ENCODE measurements at regions not wholly inside any gene's neighbourhood (a gene's known extent, or its start where the extent isn't known, plus 50 kb on each side); places are given as distances from the start of the nearest gene placed in this dataset.

- TF ChIP-seq CUX1 (IDR thresholded peaks at IDR 0.05; ENCODE audit: insufficient replicate concordance, low read depth, low read length) (no peak), PAX5 (IDR thresholded peaks at IDR 0.05; ENCODE audit: borderline replicate concordance, low read depth, low read length) (no peak)
Measured at GRCh38 chr15:36080759-36081158, 498.7 kb upstream of the CDIN1 start (continued).

DNA sequence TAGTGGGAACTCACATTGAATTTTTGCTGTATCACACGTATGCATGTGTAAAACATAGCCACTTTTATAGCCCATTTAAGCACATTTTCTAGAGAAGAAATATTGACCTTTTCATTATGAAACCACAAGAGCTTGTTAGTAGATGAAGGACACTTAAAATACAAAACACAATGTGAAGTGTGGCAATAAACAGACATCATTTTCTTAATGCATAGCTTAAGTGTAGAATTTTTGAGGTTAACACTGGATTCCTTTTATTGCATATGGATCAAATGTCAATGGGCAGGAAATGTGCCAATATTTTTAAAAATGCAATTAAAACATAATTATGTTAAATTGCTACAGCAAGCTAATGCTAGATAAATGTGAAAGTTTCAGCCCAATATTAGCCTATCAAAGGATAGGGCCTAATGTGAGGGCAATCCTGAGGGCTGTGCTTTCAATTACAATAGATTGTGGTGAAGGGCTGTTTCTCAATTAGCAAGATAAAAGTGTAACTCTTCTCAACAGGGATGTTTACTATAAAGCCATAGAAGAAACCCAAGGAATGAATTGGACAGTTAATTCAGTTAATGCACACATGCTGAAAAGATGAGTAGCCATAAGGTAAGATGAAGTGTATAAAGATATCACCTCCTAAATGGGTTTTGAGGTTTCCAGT lies 489.0 kb upstream of the CDIN1 start:
- FAIRE-seq (no peak), ATAC-seq (no peak), DNase-seq (ENCODE audit: low read depth, low spot score) (no peak)
- no peaks in the 10 kb centered on the region for H3K27me3 ChIP-seq (replicated peaks in 1 of 2; ENCODE audit: control insufficient read depth in 2 of 2, insufficient read depth in 2 of 2, low read length in 1 of 2)
- no peak overlapping the region for H3K4me2 ChIP-seq (ENCODE audit: control insufficient read depth, insufficient read depth)
- no peak overlapping the region for H2AFZ ChIP-seq (ENCODE audit: control insufficient read depth, low read depth, low read length)
- 10% methylated on average over 1 of the region's 1 CpG for WGBS (ENCODE audit: insufficient coverage, insufficient replicate concordance, low lambda C conversion rate, missing lambda C conversion rate)
- H3K4me1 ChIP-seq (ENCODE audit: control insufficient read depth, insufficient read depth, low read length), result no peaks in the 10 kb centered on the region
- POLR2A ChIA-PET, result no interaction called here
- no peaks in the 10 kb centered on the region for H3K79me2 ChIP-seq (ENCODE audit: control insufficient read depth, insufficient read depth, low read length)
- no peaks in the 10 kb centered on the region for H3K9me3 ChIP-seq (replicated peaks; ENCODE audit: control insufficient read depth, insufficient read depth, low read length)
- TF ChIP-seq ASH2L (IDR thresholded peaks at IDR 0.05; ENCODE audit: borderline replicate concordance, low read depth) (no peak), KAT2A (conservative IDR thresholded peaks at IDR 0.05; ENCODE audit: control insufficient read depth, low read depth, low read length) (no peak), KDM1A (IDR thresholded peaks at IDR 0.05; ENCODE audit: borderline replicate concordance) (no peak), EZH2 (IDR thresholded peaks at IDR 0.05; ENCODE audit: borderline replicate concordance, control insufficient read depth, low read depth, low read length) (no peak), SUZ12 (IDR thresholded peaks at IDR 0.05; ENCODE audit: unreplicated experiment) (no peak), EGR1 (IDR thresholded peaks at IDR 0.05; ENCODE audit: borderline replicate concordance in 1 of 2, low read depth in 2 of 2, low read length in 2 of 2) (no peak), E2F8 (IDR thresholded peaks at IDR 0.05; ENCODE audit: low read depth, partially characterized antibody) (no peak), HDAC6 (IDR thresholded peaks at IDR 0.05; ENCODE audit: unreplicated experiment) (no peak)
- H3K9ac ChIP-seq (ENCODE audit: control insufficient read depth, insufficient read depth, low read length), result no peak overlapping the region
- H4K20me1 ChIP-seq (ENCODE audit: control insufficient read depth, insufficient read depth), result no peaks in the 10 kb centered on the region
- RAD21 ChIA-PET (ENCODE audit: unreplicated experiment), result no interaction called here
- no TSS peak for BruUV-seq (replicated peaks)
- H3K27ac ChIP-seq (ENCODE audit: control insufficient read depth, insufficient read depth), result no peak overlapping the region
- H3K4me3 ChIP-seq, result no peak overlapping the region
- intact Hi-C loops (cut with micrococcal nuclease; ENCODE audit: unreplicated experiment), result no loop called here
- CTCF ChIA-PET, result no interaction called here
- H3K36me3 ChIP-seq (ENCODE audit: control insufficient read depth in 2 of 2, insufficient read depth in 2 of 2, low read length in 1 of 2), result no peaks in the 10 kb centered on the region
- in situ Hi-C loops (cut with MboI), result no loop called here
- SMC1A ChIA-PET (ENCODE audit: uncharacterized antibody, unreplicated experiment), result no interaction called here

Measured in GM12878 (cell line).